ENCODE measurements at regions not wholly inside any gene's neighbourhood (a gene's known extent, or its start where the extent isn't known, plus 50 kb on each side); places are given as distances from the start of the nearest gene placed in this dataset.

- no peak for TF ChIP-seq CTCF (IDR thresholded peaks at IDR 0.05; ENCODE audit: low read depth, low read length, missing input control)
- TF ChIP-seq MAX (IDR thresholded peaks at IDR 0.05): no peak
- TF ChIP-seq SP1 (IDR thresholded peaks at IDR 0.05): no peak
- no peak for TF ChIP-seq RAD21 (IDR thresholded peaks at IDR 0.05)
- no peak for TF ChIP-seq FOXA2 (IDR thresholded peaks at IDR 0.05)
- TF ChIP-seq, protein P1, sequence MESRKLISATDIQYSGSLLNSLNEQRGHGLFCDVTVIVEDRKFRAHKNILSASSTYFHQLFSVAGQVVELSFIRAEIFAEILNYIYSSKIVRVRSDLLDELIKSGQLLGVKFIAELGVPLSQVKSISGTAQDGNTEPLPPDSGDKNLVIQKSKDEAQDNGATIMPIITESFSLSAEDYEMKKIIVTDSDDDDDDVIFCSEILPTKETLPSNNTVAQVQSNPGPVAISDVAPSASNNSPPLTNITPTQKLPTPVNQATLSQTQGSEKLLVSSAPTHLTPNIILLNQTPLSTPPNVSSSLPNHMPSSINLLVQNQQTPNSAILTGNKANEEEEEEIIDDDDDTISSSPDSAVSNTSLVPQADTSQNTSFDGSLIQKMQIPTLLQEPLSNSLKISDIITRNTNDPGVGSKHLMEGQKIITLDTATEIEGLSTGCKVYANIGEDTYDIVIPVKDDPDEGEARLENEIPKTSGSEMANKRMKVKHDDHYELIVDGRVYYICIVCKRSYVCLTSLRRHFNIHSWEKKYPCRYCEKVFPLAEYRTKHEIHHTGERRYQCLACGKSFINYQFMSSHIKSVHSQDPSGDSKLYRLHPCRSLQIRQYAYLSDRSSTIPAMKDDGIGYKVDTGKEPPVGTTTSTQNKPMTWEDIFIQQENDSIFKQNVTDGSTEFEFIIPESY (IDR thresholded peaks at IDR 0.05): no peak
- no peak for TF ChIP-seq REST (IDR thresholded peaks at IDR 0.05)
- no peak for TF ChIP-seq GABPA (IDR thresholded peaks at IDR 0.05 in 1 of 2, conservative IDR thresholded peaks at IDR 0.05 in 1 of 2)
Measured at GRCh38 chr2:16080516-16080915, 140.2 kb downstream of the MYCN start.
